ENCODE measurements at regions not wholly inside any gene's neighbourhood (a gene's known extent, or its start where the extent isn't known, plus 50 kb on each side); places are given as distances from the start of the nearest gene placed in this dataset. TPM values are rescaled to one million over a fixed set of nuclear protein-coding genes. Genes with fewer than 3 reads are reported as not detected.

DNA sequence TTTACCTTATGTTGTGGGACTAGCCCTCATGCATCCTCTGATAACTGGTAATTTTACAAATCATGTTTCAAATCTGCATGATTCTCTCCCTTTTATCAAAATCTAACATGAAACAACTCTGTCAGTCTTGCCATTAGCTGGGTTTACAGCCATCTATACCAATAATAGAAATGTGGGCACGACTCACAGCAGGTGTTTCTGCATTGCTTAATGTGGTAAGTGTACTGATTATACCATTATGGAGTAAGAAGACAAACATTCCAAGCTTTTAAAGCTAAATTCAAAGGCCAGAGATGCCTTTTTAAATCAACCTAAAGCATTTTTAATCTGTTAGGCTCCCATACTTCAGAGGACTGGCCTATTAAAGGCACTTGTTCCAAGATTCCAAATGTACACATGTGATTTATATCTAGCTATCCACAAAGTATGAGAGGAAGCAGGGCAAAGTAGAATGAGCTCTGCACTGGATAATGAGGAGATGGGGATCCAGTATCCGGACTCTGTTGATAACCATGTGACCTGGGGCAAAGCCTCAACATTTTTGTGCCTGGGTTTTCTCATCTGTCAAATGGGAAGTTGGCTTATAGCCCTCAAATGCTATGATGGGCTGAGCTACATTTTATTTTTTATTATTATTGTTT, 52.3 kb upstream of the FUT8 start:
- Mint-ChIP-seq H3K4me3 (no peak overlapping the region), H3K27me3 (no peaks in the 10 kb centered on the region), H3K36me3 (ENCODE audit: low read depth) (peaks cover 38% of the 10 kb centered on the region), H3K9me3 (no peaks in the 10 kb centered on the region), H3K4me1 (ENCODE audit: low read depth) (peaks cover 34% of the 10 kb centered on the region), H3K27ac (no peak overlapping the region)
- DNase-seq (peak; percentile 19), ATAC-seq (no peak)
- POLR2A ChIA-PET, result interaction anchor here (0.5 to 1.0 kb wide), 2 partner anchors 74 to 604 kb away, joined by 3 read pairs; no protein-coding TSS in a partner anchor
- TF ChIP-seq CTCF (IDR thresholded peaks at IDR 0.05), result no peak
- CTCF ChIA-PET, result interaction anchor here (0.6 to 1.7 kb wide), 6 partner anchors 8 to 74 kb away, joined by 3 to 4 read pairs (median 3); no protein-coding TSS in a partner anchor
- intact Hi-C loops (cut with micrococcal nuclease), result no loop called here

DNA sequence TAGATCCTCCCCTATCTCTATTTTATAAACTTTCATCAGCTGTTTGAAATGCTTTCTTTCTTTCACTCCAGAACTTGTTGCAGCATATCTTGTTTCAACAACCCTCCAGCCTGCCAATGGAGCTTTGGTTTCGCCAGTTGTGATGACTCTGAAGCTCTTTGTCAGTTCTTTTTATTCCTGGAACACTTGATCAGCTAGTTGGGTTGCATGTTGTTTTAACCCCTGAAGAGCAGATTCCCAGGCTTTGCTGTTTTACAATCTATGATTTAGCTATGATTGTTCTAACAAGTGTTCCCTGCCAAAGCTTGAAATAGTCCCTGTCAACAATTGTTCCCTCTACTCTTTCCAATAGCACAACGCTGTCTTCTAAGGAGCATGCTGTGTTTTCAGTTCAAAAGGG, 50.6 kb upstream of the FUT8 start:
- intact Hi-C loops (cut with micrococcal nuclease), result no loop called here
- H3K4me1 Mint-ChIP-seq (ENCODE audit: low read depth), result peaks cover 20% of the 10 kb centered on the region
- ChIA-PET POLR2A (interaction anchor here (1.2 kb wide), 2 partner anchors 14 to 50 kb away, joined by 4 to 5 read pairs; partner anchors contain the start of gene FUT8), CTCF (interaction anchor here (0.5 to 1.4 kb wide), 4 partner anchors 41 to 328 kb away, joined by 3 to 5 read pairs (median 3); no protein-coding TSS in a partner anchor)
- DNase-seq (no peak), ATAC-seq (no peak)
- no peaks in the 10 kb centered on the region for H3K9me3 Mint-ChIP-seq
- H3K4me3 Mint-ChIP-seq, result no peak overlapping the region
- H3K27me3 Mint-ChIP-seq, result no peaks in the 10 kb centered on the region
- H3K36me3 Mint-ChIP-seq (ENCODE audit: low read depth), result peaks cover 31% of the 10 kb centered on the region
- H3K27ac Mint-ChIP-seq, result no peak overlapping the region
- TF ChIP-seq CTCF (IDR thresholded peaks at IDR 0.05), result no peak

Small RNA genes lying in the stretch of these regions (microRNA-seq; reads per million reads assigned to microRNA genes)
- not detected for gene MIR4708 (ENCODE audit: borderline microRNAs expressed, borderline replicate concordance)
